Pancreas (tissue), 10 donors: ENCODE measurements at regions not wholly inside any gene's neighbourhood (a gene's known extent, or its start where the extent isn't known, plus 50 kb on each side); places are given as distances from the start of the nearest gene placed in this dataset.

ENCODE experiments used
- ATAC-seq, 4 donors: fragments of 200-7000 bp; cut with Tn5 transposase; one replicate each; pipeline versions ENCODE4 v1.8.0 to v1.9.1; 2020; ENCODE audit warnings: mild to moderate bottlenecking in 4 of 4, moderate library complexity in 4 of 4
- DNase-seq, 6 donors: peaks; one replicate each; pipeline ENCODE4 v3.0.0-alpha.2; 2020
- FAIRE-seq: peaks from 2 replicates; lab custom pipeline; 2012; peaks lifted over from hg19 to GRCh38; lab: Jason Lieb, UNC
- H3K27ac ChIP-seq, 4 donors: fragments of 200-600 bp; sonication (generic); 1 replicate in 3 of 4; 2 replicates in 1 of 4; pipeline versions ENCODE4 v1.5.0 to v1.8.0; 2020
- H3K27me3 ChIP-seq, 4 donors: fragments of 200-600 bp; one replicate each; pipeline ENCODE4 v1.8.0; 2021
- H3K36me3 ChIP-seq, 3 donors: fragments of 200-600 bp; sonication (generic) in 1 of 3; one replicate each; pipeline versions ENCODE4 v1.5.0 to v1.8.0; 2020 to 2021
- H3K4me1 ChIP-seq, 3 donors: fragments of 200-600 bp; one replicate each; pipeline ENCODE4 v1.8.0; 2021
- H3K4me3 ChIP-seq, 4 donors: fragments of 200-600 bp; sonication (generic) in 2 of 4; one replicate each; pipeline versions ENCODE4 v1.5.0 to v1.8.0; 2020 to 2021
- H3K9me3 ChIP-seq, 4 donors: fragments of 200-600 bp; one replicate each; pipeline ENCODE4 v1.8.0; 2021
- WGBS, 2 donors: extraction: QIAGEN DNeasy Blood & Tissue Kit; methylation state at CpG; one replicate each; pipeline ENCODE4 v1.1.7; 2013; 5-methylcytosine and 5-hydroxymethylcytosine counted together
- intact Hi-C, 3 donors: fragments of 100-400 bp; cut with DNase I; formaldehyde crosslinking; loops; one replicate each; pipeline versions ENCODE4 v1.11.1 to v1.14.2; 2022
- TF ChIP-seq, protein P1 (sequence below), 4 donors: fragments of 200-600 bp; sonication (generic) in 3 of 4; IDR thresholded peaks; one replicate each; pipeline versions ENCODE4 v1.5.0 to v1.8.0; 2021; ENCODE audit warnings: antibody characterized with exemption in 4 of 4
- donor health status: healthy with polysubstance abuse.
- donor health status: DM: no; HTN: no; CAD: no; lungs with moderate emphysema.
- donor health status: DM: no; HTN: no; CAD: no.
- donor health status: control.
- donor health status: control.
- donor health status: Bipolar disorder and iron deficiency.
- donor health status: DM: yes; HTN: yes; CAD: no.
- donor health status: DM: no; HTN: no; CAD: no.
- donor health status: DM: no; HTN: no; CAD: no.
- donor health status: DM: yes; HTN: yes; CAD: no.

DNA sequence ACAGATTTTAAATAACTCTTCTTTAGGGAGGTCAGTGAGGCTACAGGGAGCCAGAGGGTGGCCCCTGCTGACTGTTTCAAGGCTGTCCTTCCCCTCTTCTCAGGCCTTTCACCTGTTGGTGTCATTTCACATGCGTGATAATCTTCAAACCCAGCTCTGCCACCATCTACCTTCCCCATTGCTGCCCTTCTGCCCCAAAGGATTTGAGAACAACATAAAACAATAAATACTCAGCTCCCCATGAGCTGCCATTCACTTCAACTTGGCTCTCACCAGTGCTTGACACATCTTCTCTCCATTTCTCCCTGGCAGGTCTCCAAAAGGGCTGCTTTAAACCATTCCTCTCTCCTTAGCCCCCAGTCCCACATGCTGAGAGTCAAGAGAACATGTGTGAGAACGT is 75.5 kb upstream of the PALM2AKAP2 start:
- H3K27ac ChIP-seq = no peak overlapping the region
- ATAC-seq = no peak
- no peak for FAIRE-seq
- no peaks in the 10 kb centered on the region for H3K36me3 ChIP-seq
- DNase-seq = no peak
- H3K27me3 ChIP-seq = no peaks in the 10 kb centered on the region
- H3K4me1 ChIP-seq = no peaks in the 10 kb centered on the region
- no peak overlapping the region for H3K4me3 ChIP-seq
- intact Hi-C loops = no loop called here
- 79 to 80% methylated on average over 2 of the region's 2 CpGs for WGBS, 2 donors
- TF ChIP-seq, protein P1, sequence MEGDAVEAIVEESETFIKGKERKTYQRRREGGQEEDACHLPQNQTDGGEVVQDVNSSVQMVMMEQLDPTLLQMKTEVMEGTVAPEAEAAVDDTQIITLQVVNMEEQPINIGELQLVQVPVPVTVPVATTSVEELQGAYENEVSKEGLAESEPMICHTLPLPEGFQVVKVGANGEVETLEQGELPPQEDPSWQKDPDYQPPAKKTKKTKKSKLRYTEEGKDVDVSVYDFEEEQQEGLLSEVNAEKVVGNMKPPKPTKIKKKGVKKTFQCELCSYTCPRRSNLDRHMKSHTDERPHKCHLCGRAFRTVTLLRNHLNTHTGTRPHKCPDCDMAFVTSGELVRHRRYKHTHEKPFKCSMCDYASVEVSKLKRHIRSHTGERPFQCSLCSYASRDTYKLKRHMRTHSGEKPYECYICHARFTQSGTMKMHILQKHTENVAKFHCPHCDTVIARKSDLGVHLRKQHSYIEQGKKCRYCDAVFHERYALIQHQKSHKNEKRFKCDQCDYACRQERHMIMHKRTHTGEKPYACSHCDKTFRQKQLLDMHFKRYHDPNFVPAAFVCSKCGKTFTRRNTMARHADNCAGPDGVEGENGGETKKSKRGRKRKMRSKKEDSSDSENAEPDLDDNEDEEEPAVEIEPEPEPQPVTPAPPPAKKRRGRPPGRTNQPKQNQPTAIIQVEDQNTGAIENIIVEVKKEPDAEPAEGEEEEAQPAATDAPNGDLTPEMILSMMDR (IDR thresholded peaks at IDR 0.05) = no peak
- no peaks in the 10 kb centered on the region for H3K9me3 ChIP-seq

DNA sequence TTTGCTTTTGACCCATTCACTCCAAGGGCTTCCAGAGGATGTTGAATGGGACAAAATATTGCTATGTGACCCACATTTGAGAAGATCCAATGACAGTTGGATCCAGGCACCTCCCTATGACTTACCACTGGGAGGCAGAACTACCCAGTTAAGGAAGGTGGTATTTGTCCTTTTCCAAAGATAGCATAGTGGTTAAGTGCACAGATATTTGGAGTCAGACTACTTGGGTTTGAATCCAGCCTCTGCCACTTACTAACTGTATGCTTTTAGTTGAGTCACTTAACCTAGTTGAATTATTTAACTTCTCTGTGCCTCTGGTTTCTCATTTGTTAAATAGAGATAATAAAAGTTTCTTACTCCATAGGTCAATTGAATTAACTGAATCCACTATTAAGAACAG is 74.5 kb upstream of the PALM2AKAP2 start:
- no peaks in the 10 kb centered on the region for H3K9me3 ChIP-seq
- H3K27ac ChIP-seq = no peak overlapping the region
- intact Hi-C loops = no loop called here
- H3K4me1 ChIP-seq = no peaks in the 10 kb centered on the region
- DNase-seq (no peak), FAIRE-seq (no peak), ATAC-seq (no peak)
- TF ChIP-seq, protein P1 (IDR thresholded peaks at IDR 0.05) = no peak
- H3K36me3 ChIP-seq = no peaks in the 10 kb centered on the region
- H3K4me3 ChIP-seq = no peak overlapping the region
- no peaks in the 10 kb centered on the region for H3K27me3 ChIP-seq

DNA sequence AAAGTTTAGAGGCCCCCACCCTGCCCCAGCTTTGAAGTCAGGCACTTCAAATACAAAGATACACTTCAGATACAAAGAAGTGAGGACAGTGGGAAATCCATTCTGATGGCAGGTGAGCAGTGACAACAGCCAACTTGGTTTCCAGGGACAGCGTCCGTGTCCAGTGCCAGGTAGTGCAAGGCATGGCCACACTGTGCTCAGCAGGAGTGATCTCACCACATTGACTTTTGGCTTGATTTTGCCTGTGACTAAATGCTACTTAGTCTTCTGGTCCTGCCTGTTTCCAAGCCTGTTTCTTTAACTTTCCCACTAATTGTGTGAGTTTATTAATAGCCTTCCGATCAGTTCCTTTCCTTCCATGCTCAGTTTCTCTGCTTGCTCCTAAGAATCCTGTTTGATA is 72.6 kb upstream of the PALM2AKAP2 start:
- Histone ChIP-seq H3K27me3 (no peaks in the 10 kb centered on the region), H3K36me3 (no peaks in the 10 kb centered on the region), H3K9me3 (no peaks in the 10 kb centered on the region), H3K4me1 (no peaks in the 10 kb centered on the region), H3K27ac (no peak overlapping the region), H3K4me3 (no peak overlapping the region)
- TF ChIP-seq, protein P1 (IDR thresholded peaks at IDR 0.05) = no peak
- intact Hi-C loops = no loop called here
- FAIRE-seq = no peak
- peak in 1 of 4 donors; percentile 39 for ATAC-seq
- no peak for DNase-seq
- WGBS, 2 donors = 74 to 76% methylated on average over 3 of the region's 3 CpGs

DNA sequence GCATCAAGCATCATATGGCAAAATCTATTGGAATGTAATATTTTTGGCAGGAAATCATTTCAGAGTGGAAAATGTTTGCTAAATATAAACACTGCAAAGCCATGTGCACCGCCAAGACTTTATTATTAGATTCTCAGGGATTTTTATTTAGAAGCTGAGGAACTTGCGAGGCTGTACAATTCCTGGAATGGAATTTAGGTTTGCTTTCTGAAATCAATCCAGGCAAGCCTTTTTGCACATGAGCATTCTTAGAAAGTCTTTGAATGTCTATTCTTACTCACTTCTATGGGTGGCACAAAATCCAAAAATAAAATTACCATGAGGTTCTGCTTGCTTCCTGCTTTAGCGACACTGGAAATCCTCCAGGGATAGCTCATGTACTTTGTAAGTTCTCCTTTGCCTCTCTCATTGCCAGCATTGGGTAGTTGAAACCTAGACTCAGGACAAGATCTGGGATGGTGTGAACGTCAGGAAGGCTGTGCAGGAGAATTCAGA is 71.5 kb upstream of the PALM2AKAP2 start:
- ATAC-seq = no peak
- intact Hi-C loops = no loop called here

DNA sequence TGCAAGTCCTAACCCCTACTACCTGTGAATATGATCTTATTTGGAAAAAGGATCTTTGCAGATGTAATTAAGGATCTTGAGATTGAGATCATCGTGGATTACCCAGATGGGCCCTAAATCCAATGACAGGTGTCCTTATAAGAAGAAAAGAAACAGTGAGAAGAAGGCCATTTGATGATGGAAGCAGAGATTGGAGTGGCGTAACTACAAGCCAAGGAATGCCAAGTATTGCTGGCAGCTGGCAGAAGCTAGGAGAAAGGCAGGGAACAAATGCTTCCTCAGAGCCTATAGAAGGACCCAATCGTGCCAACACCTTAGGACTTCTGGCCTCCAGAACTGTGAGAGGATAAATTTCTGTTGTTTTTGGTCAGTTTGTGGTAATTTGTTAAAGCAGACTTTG is 70.1 kb upstream of the PALM2AKAP2 start:
- Histone ChIP-seq H3K4me3 (no peak overlapping the region), H3K27ac (no peak overlapping the region), H3K36me3 (no peaks in the 10 kb centered on the region), H3K9me3 (no peaks in the 10 kb centered on the region), H3K4me1 (no peaks in the 10 kb centered on the region), H3K27me3 (no peaks in the 10 kb centered on the region)
- FAIRE-seq (no peak), DNase-seq (no peak), ATAC-seq (no peak)
- WGBS, 2 donors = 70% methylated on average over 3 of the region's 3 CpGs
- TF ChIP-seq, protein P1 (IDR thresholded peaks at IDR 0.05) = no peak
- intact Hi-C loops = no loop called here

More for the DNA sequence above, 71.5 kb upstream of the PALM2AKAP2 start:
- Histone ChIP-seq H3K27me3 (no peaks in the 10 kb centered on the region), H3K27ac (no peak overlapping the region), H3K4me1 (no peaks in the 10 kb centered on the region), H3K4me3 (no peak overlapping the region), H3K36me3 (no peaks in the 10 kb centered on the region), H3K9me3 (no peaks in the 10 kb centered on the region)
- DNase-seq (no peak), FAIRE-seq (no peak)
- TF ChIP-seq, protein P1 (IDR thresholded peaks at IDR 0.05) = no peak
- WGBS, 2 donors = 64 to 72% methylated on average over 4 of the region's 4 CpGs
